GM18505 (cell line): ENCODE measurements at regions not wholly inside any gene's neighbourhood (a gene's known extent, or its start where the extent isn't known, plus 50 kb on each side); places are given as distances from the start of the nearest gene placed in this dataset.

ENCODE experiments used
- ATAC-seq: cut with Tn5 transposase; IDR thresholded peaks from one replicate; pipeline ENCODE4 v1.9.1; 2021; ENCODE audit not compliant: unreplicated experiment
- POLR2A ChIP-seq: IDR thresholded peaks from 4 replicates; pipeline ENCODE4 v1.6.1; 2011; ENCODE audit warnings: borderline replicate concordance; ENCODE audit not compliant: insufficient read depth, insufficient read length; ENCODE audit errors: extremely low read depth

- ATAC-seq, result no peak
- no peak for TF ChIP-seq POLR2A
Observed at GRCh38 chr2:129170570-129170969, 808.9 kb upstream of the RAB6C start.

- ATAC-seq, result no peak
- TF ChIP-seq POLR2A, result no peak
Observed at GRCh38 chr2:129174143-129174542, 805.3 kb upstream of the RAB6C start.

DNA sequence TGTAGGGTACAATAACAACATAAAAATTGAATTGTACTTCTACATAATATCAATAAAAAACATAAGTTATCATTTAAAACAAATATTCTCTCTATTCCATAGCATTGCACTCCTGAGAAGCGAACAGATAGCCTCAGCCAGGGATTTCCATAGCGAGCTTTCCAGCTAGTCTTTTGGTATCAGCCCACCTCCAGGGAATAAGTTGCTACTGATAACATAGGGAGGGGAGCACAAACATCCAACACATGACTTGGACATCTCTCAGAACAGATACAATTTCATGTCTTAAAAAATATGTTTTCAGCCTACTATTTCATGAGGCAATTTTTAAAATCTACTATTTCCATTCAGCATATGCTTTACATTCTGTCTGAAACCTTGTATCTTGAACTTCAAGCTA is 804.4 kb upstream of the RAB6C start:
- no peak for TF ChIP-seq POLR2A
- no peak for ATAC-seq

GRCh38 chr2:129176375-129176774 is 803.1 kb upstream of the RAB6C start:
- TF ChIP-seq POLR2A, result no peak
- ATAC-seq, result no peak

DNA sequence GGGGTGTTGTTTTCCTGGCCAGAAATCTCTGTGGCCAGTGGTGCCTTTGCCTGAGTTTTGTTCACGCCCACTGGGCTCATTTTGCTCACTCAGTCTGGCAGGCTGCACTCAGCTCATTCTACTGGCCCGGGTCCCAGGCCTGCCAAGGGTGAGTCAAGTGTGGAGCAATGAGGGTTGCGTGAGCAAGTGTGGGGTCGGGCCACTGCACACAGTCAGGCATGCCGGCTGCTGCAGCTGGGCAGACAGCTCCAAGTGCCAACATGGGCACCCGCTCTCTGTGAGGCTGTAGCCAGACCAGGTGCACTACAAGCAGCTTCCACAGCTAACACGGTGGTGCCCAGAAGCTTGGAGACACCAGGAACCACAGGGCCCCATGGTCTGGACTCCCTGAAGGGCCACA is 801.1 kb upstream of the RAB6C start:
- ATAC-seq, result no peak
- no peak for TF ChIP-seq POLR2A

DNA sequence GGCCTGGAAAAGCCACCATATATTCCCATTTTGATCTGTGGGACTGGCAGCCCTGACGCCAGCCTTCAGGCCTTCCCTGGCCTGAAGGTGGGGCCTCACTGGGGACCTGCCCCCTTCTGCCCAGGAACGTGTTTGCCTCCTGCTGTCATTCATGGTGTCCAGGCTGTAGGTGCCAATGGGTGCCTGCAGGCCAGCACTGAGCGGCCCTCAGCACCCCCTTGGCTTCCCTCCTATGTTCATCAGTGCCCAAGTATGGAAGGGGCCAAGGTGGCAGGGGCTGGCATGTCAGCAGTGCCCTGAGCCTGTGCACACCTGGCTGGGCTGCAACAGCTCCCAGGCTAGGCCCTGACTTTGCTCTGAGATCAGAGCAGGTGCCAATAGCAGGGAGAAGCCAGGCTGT is 800.3 kb upstream of the RAB6C start:
- no peak for TF ChIP-seq POLR2A
- ATAC-seq, result no peak

- TF ChIP-seq POLR2A, result no peak
- ATAC-seq, result no peak
Observed at GRCh38 chr2:129180124-129180716, 799.2 kb upstream of the RAB6C start.

DNA sequence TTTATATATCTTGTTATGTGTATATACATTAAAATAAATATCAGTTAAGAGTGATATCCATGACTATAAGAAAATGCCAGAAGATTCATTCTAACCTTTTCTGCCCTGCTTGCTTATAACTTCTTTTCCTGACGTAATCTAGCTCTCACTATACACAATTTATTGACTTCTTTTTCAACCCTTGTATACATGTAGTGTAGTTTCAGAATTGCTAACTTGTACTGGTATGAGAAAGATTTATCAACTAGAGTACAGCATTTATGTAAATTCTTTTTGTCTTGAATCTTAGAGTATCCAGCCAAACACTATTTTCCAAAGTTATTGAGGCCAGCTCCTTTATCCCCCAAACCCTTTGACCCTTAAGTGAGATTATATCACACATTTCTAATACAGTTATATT is 798.0 kb upstream of the RAB6C start:
- no peak for ATAC-seq
- no peak for TF ChIP-seq POLR2A

DNA sequence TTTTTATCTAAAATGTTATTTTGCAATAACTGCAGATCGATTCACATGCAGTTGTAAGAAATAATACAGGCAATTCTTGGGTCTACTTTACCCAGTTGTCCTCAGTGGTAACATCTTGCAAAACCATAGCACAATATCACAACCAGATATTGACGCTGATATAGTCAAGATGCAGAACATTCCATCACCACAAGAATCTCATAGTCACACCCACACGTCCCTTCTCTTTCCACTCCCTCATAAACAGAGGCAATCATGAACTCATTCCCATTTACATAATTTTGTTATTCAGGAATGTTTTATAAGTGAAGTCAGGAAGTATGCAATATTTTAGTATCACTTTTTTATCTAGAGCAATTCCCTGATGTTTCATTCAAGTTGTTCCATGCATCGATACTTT is 797.5 kb upstream of the RAB6C start:
- TF ChIP-seq POLR2A, result no peak
- no peak for ATAC-seq

GRCh38 chr2:129187343-129187742 is 792.1 kb upstream of the RAB6C start:
- TF ChIP-seq POLR2A, result no peak
- ATAC-seq, result no peak

DNA sequence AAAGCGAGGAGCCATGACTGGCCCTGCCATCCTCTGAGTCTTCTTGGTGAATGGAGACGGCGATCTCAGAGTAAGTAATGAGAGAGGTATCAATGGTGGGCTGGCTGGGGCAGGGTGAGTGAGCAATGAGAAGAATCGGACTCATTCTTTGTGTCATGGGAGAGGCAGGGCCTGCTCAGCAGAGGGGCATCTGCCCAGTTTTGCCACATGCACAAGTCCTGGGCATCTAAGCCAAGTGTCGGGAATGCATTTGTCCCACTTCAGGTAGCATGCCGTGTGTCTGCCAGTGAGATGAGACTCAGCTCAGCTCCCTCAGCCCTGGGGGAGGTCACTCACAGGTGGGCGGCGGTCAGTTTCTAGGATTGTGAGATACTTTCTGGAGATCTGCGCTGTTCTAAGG is 791.0 kb upstream of the RAB6C start:
- TF ChIP-seq POLR2A, result no peak
- no peak for ATAC-seq

GRCh38 chr2:129189617-129190319 is 789.7 kb upstream of the RAB6C start:
- no peak for ATAC-seq
- no peak for TF ChIP-seq POLR2A

DNA sequence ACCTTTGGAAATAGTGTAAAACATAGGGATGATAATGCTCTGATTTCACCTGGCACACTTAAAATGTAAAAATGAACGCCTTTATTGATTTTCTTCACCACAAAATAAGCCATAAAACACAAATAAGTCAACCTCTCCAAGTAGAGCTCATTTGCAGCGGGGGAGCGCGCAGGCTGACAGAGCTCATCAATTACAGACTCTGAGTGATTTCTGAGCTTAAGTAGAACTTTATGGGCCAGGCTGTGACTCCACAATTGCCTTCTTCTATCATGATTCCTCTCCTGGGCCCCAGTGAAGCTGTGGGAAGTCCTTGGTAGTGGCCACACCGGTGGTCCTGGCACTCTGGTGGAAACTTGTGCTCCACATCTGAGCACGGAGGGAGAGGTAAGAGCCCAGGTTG is 789.0 kb upstream of the RAB6C start:
- TF ChIP-seq POLR2A, result no peak
- ATAC-seq, result no peak

- no peak for TF ChIP-seq POLR2A
- no peak for ATAC-seq
Observed at GRCh38 chr2:129191530-129191929, 787.9 kb upstream of the RAB6C start.
